Common myeloid progenitor, CD34-positive (primary cell): ENCODE measurements at regions not wholly inside any gene's neighbourhood (a gene's known extent, or its start where the extent isn't known, plus 50 kb on each side); places are given as distances from the start of the nearest gene placed in this dataset.
"Not testable (repeated sequence)": the region's sequence is repeated elsewhere in the genome, so short reads cannot be mapped to it uniquely, and the experiment has no call there.

Experiments used
- CTCF ChIA-PET: fragments of 350-600 bp; sonication (Branson Sonifier 250); formaldehyde crosslinking; loops from one replicate; lab custom pipeline; 2021; ENCODE audit warnings: antibody characterized with exemption; lab: Charles Lee
- POLR2A ChIA-PET: fragments of 350-600 bp; sonication (Branson Sonifier 250); formaldehyde crosslinking; loops from one replicate; lab custom pipeline; 2021; ENCODE audit warnings: antibody characterized with exemption; lab: Charles Lee
- DNase-seq, 3 donors: peaks; one replicate each; pipeline versions ENCODE4 v3.0.0 to v3.0.0-alpha.2; 2013
- H3K27ac ChIP-seq, 2 experiments: 1 replicate in 1 of 2; 2 replicates in 1 of 2; pipeline ENCODE4 v1.7.0; 2013; ENCODE audit warnings: inconsistent platforms in 2 of 2, low read length in 2 of 2, mild to moderate bottlenecking in 2 of 2, low read depth in 1 of 2, moderate library complexity in 1 of 2; ENCODE audit not compliant: severe bottlenecking in 2 of 2, insufficient read depth in 1 of 2, poor library complexity in 1 of 2
- H3K27me3 ChIP-seq, 5 experiments: replicated peaks in 2 of 5; 1 replicate in 3 of 5; 2 replicates in 2 of 5; pipeline versions ENCODE4 v1.6.1 to v1.7.0; 2013; ENCODE audit warnings: low read length in 4 of 5, mild to moderate bottlenecking in 2 of 5, moderate library complexity in 2 of 5, inconsistent platforms in 1 of 5; ENCODE audit not compliant: insufficient read depth in 5 of 5, control insufficient read depth in 4 of 5
- H3K36me3 ChIP-seq, 4 experiments: 1 replicate in 2 of 4; 2 replicates in 2 of 4; pipeline versions ENCODE4 v1.6.1 to v1.7.0; 2013; ENCODE audit warnings: low read length in 3 of 4, control low read depth in 1 of 4, mild to moderate bottlenecking in 1 of 4; ENCODE audit not compliant: control insufficient read depth in 4 of 4, insufficient read depth in 4 of 4
- H3K4me1 ChIP-seq, 4 experiments: 1 replicate in 3 of 4; 2 replicates in 1 of 4; pipeline versions ENCODE4 v1.6.1 to v1.7.1; 2013; ENCODE audit warnings: low read length in 3 of 4, mild to moderate bottlenecking in 3 of 4, control low read depth in 1 of 4, inconsistent platforms in 1 of 4, moderate library complexity in 1 of 4; ENCODE audit not compliant: control insufficient read depth in 4 of 4, insufficient read depth in 4 of 4; ENCODE audit errors: control extremely low read depth in 1 of 4
- H3K4me3 ChIP-seq, 7 experiments: 1 replicate in 4 of 7; 2 replicates in 3 of 7; pipeline versions ENCODE4 v1.5.1 to v1.7.0; 2013; ENCODE audit warnings: mild to moderate bottlenecking in 7 of 7, low read length in 6 of 7, moderate library complexity in 6 of 7, inconsistent platforms in 2 of 7, low read depth in 2 of 7, control low read depth in 1 of 7; ENCODE audit not compliant: insufficient read depth in 4 of 7, control insufficient read depth in 1 of 7; ENCODE audit errors: extremely low read depth in 1 of 7
- H3K9me3 ChIP-seq, 5 experiments: 1 replicate in 4 of 5; 2 replicates in 1 of 5; pipeline versions ENCODE4 v1.6.1 to v1.7.1; 2013; ENCODE audit warnings: low read length in 4 of 5, mild to moderate bottlenecking in 2 of 5, inconsistent platforms in 1 of 5, low read depth in 1 of 5, moderate library complexity in 1 of 5; ENCODE audit not compliant: control insufficient read depth in 4 of 5, insufficient read depth in 2 of 5; ENCODE audit errors: control extremely low read depth in 1 of 5
- WGBS: methylation state at CpG from one replicate; pipeline ENCODE4 v1.1.5; 2013; ENCODE audit not compliant: insufficient coverage; 5-methylcytosine and 5-hydroxymethylcytosine counted together

DNA sequence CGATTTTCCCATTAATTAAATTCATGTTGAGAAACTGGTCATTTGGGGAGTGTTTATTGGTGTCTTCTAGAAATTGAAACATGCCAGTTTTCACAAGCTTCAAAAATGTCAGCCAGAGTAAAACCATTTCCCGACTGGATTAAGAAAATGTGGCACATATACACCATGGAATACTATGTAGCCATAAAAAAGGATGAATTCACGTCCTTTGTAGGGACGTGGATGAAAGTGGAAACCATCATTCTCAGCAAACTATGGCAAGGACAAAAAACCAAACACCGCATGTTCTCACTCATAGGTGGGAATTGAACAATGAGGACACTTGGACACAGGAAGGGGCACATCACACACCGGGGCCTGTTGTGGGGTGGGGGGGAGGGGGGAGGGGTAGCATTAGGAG lies 162.1 kb upstream of the FGF13 start:
- CTCF ChIA-PET, POLR2A ChIA-PET, H3K27ac ChIP-seq: not testable (repeated sequence)

DNA sequence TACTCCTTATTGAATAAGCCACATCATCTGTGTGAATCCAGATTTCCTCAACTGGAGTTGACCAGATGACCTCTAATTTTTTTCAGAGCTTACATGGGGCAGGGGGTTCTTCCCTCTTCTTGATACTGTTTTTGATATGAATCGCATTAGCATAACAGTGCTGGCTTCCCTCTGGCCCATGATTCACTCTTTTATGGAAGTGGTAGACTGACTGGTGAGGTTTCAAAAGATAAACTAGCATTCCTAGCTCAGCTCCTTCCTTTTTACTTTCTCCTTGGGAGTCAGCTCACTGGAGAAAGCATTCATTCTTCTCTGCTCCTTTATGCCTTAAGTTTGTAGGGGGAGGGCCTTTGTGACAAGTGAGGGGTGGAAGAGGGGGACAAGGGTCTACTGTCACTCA lies 161.0 kb upstream of the FGF13 start:
- Histone ChIP-seq H3K36me3 (no peaks in the 10 kb centered on the region), H3K27ac (no peak overlapping the region), H3K9me3 (peaks cover 0 to 1% (median 0%) of the 10 kb centered on the region in 5 experiments), H3K4me3 (no peak overlapping the region), H3K27me3 (no peaks in the 10 kb centered on the region), H3K4me1 (no peaks in the 10 kb centered on the region)
- CTCF ChIA-PET: no interaction called here
- POLR2A ChIA-PET: no interaction called here
- DNase-seq: no peak
- no CpG with 5 or more reads among the region's 1 CpG for WGBS

More for the DNA sequence above, 162.1 kb upstream of the FGF13 start:
- not testable (repeated sequence) for H3K4me3 ChIP-seq, H3K4me1 ChIP-seq, H3K36me3 ChIP-seq, DNase-seq, H3K9me3 ChIP-seq, H3K27me3 ChIP-seq
- no CpG with 5 or more reads among the region's 6 CpGs for WGBS

DNA sequence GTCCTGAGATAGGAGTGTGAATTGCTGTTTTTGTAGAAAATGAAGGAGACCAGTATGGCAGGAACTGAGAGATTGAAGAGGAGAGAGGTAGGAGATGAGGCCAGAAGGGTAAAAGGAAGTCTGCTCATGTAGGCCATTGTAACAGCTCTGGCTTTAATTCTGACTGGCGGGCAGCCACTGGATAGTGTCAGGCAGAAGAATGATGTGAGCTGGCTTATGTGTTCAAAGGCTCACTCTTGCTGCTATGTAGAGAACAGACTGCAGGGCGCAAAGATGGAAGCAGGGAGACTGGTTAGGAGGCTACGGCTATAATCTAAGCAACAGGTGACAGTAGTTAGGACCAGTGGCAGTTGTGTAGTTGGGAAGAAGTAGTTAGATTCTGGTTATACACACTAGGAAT lies 160.2 kb upstream of the FGF13 start:
- no peak for DNase-seq
- H3K4me1 ChIP-seq: no peaks in the 10 kb centered on the region
- no peaks in the 10 kb centered on the region for H3K27me3 ChIP-seq
- ChIA-PET CTCF (no interaction called here), POLR2A (no interaction called here)
- no peak overlapping the region for H3K27ac ChIP-seq
- peaks cover 0 to 1% (median 0%) of the 10 kb centered on the region in 5 experiments for H3K9me3 ChIP-seq
- 88% methylated on average over 3 of the region's 3 CpGs for WGBS
- H3K4me3 ChIP-seq: no peak overlapping the region
- H3K36me3 ChIP-seq: no peaks in the 10 kb centered on the region

DNA sequence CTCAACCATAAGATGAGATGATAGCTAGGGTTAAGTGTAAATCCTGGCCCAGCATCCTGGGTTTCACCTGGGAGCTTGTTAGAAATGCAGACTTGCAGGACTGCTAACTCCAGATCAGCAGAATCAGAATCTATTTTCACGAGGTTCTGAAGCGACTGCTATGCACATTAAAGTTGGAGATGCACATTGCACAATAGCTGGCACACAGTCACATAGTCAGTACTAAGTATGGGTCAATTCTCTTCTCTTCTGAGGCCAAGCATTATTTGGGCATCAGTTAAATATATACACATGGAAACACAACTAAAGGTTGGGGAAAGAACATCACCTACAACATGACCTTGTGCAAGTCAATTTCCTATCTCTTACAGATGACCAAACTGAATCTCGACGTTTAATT lies 155.1 kb upstream of the FGF13 start:
- DNase-seq: no peak
- no peaks in the 10 kb centered on the region for H3K27me3 ChIP-seq
- no peak overlapping the region for H3K27ac ChIP-seq
- H3K4me1 ChIP-seq: no peaks in the 10 kb centered on the region
- CTCF ChIA-PET: no interaction called here
- H3K4me3 ChIP-seq: no peak overlapping the region
- 94% methylated on average over 2 of the region's 4 CpGs for whole genome bisulfite sequencing
- POLR2A ChIA-PET: no interaction called here
- no peaks in the 10 kb centered on the region for H3K9me3 ChIP-seq
- no peaks in the 10 kb centered on the region for H3K36me3 ChIP-seq

DNA sequence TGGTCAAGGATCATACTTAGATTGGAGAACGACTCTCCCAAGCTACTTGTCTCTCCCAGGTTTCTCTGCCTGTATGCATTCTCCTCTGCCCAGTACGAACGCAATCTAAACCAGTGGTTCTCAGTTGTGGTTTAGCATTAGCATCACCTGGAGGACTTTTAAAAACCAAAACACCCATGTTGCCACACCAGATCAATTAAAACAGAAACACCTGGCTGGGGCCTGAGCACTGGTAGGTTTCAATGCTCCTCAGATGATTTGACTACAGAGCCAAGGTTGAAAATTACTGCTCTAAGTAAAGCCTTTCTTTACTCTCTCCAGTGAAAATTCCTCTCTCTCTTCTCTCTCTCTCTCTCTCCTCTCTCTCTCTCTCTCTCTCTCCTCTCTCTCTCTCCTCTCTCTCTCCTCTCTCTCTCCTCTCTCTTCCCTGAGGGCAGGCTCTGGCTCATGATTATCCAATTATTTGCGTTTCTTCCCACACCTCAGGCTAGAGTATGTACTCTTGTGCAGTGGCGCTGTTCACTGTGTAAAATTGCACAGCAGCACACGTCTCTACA lies 153.7 kb upstream of the FGF13 start:
- Histone ChIP-seq H3K27ac (no peak overlapping the region), H3K4me3 (no peak overlapping the region), H3K9me3 (no peaks in the 10 kb centered on the region), H3K27me3 (no peaks in the 10 kb centered on the region), H3K4me1 (no peaks in the 10 kb centered on the region), H3K36me3 (no peaks in the 10 kb centered on the region)
- no peak for DNase-seq
- POLR2A ChIA-PET: no interaction called here
- CTCF ChIA-PET: no interaction called here
- WGBS: 83% methylated on average over 6 of the region's 6 CpGs

DNA sequence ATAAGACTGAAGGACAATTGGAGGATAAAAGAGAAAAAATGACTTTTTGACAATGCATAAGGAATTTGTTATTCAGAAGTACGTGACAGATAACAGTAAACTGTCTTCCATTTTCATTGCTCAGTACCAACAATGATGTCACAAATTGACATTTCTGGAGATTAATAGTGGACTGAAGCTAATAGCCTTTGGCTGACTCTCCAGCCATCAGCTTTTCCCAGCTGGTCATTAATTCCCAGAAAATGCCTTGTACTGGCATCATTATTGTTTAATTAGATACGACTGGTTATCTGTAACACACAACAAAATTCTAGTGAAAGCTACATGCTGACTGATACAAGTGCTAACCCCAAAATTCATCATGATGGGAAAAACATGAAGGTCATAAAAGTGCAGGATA lies 147.9 kb upstream of the FGF13 start:
- DNase-seq: no peak
- Histone ChIP-seq H3K27ac (no peak overlapping the region), H3K27me3 (no peaks in the 10 kb centered on the region), H3K4me3 (no peak overlapping the region), H3K4me1 (peaks cover 0 to 6% (median 1%) of the 10 kb centered on the region in 4 experiments), H3K9me3 (no peaks in the 10 kb centered on the region), H3K36me3 (no peaks in the 10 kb centered on the region)
- ChIA-PET CTCF (no interaction called here), POLR2A (no interaction called here)
- WGBS: no CpG with 5 or more reads among the region's 2 CpGs

DNA sequence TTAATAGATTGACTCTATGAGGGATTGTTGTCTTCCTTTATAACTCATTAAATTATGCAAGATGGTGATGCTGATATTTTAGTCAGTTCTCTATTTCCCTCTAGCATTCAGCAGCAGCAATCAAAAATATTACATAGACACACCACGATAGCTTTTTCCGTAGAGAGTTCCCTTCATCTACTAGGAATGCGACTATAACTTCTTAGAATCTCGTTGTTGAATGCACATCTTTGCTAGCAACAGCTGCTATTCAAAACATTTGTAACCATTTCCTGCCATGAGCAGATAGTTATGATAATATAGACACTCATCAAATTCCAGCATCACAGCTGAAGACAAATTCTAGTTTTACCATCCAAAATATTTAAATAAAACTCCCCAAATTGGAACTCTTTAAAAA lies 147.4 kb upstream of the FGF13 start:
- peaks cover 0 to 6% (median 1%) of the 10 kb centered on the region in 4 experiments for H3K4me1 ChIP-seq
- H3K9me3 ChIP-seq: no peaks in the 10 kb centered on the region
- WGBS: 100% methylated on average over 1 of the region's 4 CpGs
- H3K27ac ChIP-seq: no peak overlapping the region
- peak in 2 of 3 donors; percentile 10 to 12 for DNase-seq
- H3K27me3 ChIP-seq: no peaks in the 10 kb centered on the region
- no peaks in the 10 kb centered on the region for H3K36me3 ChIP-seq
- no peak overlapping the region for H3K4me3 ChIP-seq
- CTCF ChIA-PET: interaction anchor here (0.6 to 1.6 kb wide), 2 partner anchors 10 to 45 kb away, joined by 3 to 4 read pairs; no protein-coding TSS in a partner anchor
- POLR2A ChIA-PET: no interaction called here
